Stimulated activated naive B cell treated with anti-CD40 and anti-IgM and Interleukin-4, amounts not matched to agents 10 μg/mL and 1 μg/mL and 100 μg/mL, for 72 hours (primary cell): ENCODE measurements at regions not wholly inside any gene's neighbourhood (a gene's known extent, or its start where the extent isn't known, plus 50 kb on each side); places are given as distances from the start of the nearest gene placed in this dataset.
"Not testable (repeated sequence)": the region's sequence is repeated elsewhere in the genome, so short reads cannot be mapped to it uniquely, and the experiment has no call there.

Experiments used
- ATAC-seq, 2 donors: fragments of 150-1000 bp; cut with Tn5 transposase; replicated peaks; 2 replicates each; pipeline ENCODE4 v1.10.0; 2021; ENCODE audit warnings: moderate library complexity in 1 of 2
- DNase-seq: peaks from one replicate; pipeline ENCODE4 v3.0.0; 2021
- H3K27ac Mint-ChIP-seq: one replicate; pipeline ENCODE4 v1.8.0; 2022; ENCODE audit warnings: mild to moderate bottlenecking, mixed read lengths
- H3K27me3 Mint-ChIP-seq, 2 donors: one replicate each; pipeline ENCODE4 v1.8.0; 2022; ENCODE audit warnings: mixed read lengths in 2 of 2
- H3K36me3 Mint-ChIP-seq, 2 donors: one replicate each; pipeline ENCODE4 v1.8.0; 2022; ENCODE audit warnings: mixed read lengths in 2 of 2, mild to moderate bottlenecking in 1 of 2
- H3K4me1 Mint-ChIP-seq, 2 donors: one replicate each; pipeline ENCODE4 v1.8.0; 2022; ENCODE audit warnings: mixed read lengths in 2 of 2, mild to moderate bottlenecking in 1 of 2
- H3K4me3 Mint-ChIP-seq, 2 donors: one replicate each; pipeline ENCODE4 v1.8.0; 2022; ENCODE audit warnings: mild to moderate bottlenecking in 2 of 2, mixed read lengths in 2 of 2, moderate library complexity in 1 of 2
- H3K9me3 Mint-ChIP-seq, 2 donors: one replicate each; pipeline ENCODE4 v1.8.0; 2022; ENCODE audit warnings: mixed read lengths in 2 of 2, mild to moderate bottlenecking in 1 of 2

DNA sequence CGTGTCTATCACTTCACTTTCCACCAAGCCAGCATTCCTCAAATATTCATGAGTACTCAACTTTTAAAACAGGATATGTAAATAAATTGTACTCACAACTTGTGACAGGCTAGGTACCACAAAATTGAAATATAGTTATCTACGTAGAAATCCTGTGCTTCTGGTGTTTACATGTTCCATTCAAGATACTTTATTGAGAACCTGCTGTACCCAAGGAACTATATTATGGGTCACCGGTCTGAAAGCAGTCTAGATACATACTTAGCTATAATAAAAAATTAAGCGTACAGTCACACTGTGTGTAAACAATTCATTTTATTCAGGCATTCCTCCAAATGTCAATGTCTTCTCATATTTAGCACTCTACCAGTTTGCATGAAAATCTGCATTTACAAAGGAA lies 482.2 kb upstream of the SOX9 start:
- Mint-ChIP-seq H3K4me1 (no peaks in the 10 kb centered on the region), H3K9me3 (peaks cover 0 to 4% of the 10 kb centered on the region in 2 donors), H3K36me3 (no peaks in the 10 kb centered on the region), H3K27ac (no peak overlapping the region), H3K27me3 (no peaks in the 10 kb centered on the region), H3K4me3 (no peak overlapping the region)
- ATAC-seq (no peak), DNase-seq (no peak)

DNA sequence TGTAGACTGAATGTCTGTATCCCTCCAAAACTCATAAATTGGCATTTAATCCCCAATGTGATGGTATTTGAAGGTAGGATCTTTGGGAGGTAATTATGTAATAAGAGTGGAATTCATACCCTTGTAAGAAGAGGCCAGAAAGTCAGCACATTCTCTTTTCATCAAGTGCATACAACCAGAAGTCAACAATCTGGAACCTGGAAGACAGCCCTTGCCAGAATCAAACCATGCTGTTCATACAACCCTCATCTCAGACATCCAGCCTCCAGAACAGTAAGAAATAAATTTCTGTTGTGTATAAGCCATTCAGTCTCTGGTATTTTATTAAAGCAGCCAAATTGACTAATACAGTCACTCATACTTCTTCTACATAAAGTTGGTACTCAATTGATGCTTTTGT lies 481.0 kb upstream of the SOX9 start:
- Mint-ChIP-seq H3K27me3 (no peaks in the 10 kb centered on the region), H3K4me3 (no peak overlapping the region), H3K9me3 (peaks cover 6% of the 10 kb centered on the region in 2 donors), H3K36me3 (no peaks in the 10 kb centered on the region), H3K4me1 (no peaks in the 10 kb centered on the region), H3K27ac (no peak overlapping the region)
- DNase-seq: no peak
- no peak for ATAC-seq

DNA sequence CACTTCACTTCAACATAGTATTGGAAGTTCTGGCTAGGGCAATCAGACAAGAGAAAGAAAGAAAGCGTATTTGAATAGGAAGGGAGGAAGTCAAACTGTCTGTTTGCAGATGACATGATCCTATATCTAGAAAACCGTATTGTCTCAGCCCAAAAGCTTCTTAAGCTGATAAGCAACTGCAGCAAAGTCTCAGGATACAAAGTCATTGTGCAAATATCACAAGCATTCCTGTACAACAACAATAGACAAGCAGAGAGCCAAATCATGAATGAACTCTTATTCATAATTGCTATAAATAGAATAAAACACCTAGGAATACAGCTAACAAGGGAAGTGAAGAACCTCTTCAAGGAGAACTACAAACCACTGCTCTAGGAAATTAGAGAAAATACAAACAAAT lies 473.9 kb upstream of the SOX9 start:
- not testable (repeated sequence) for DNase-seq, H3K27ac Mint-ChIP-seq, H3K27me3 Mint-ChIP-seq, H3K36me3 Mint-ChIP-seq, ATAC-seq, H3K4me3 Mint-ChIP-seq, H3K4me1 Mint-ChIP-seq
- peaks cover 12 to 13% of the 10 kb centered on the region in 2 donors for H3K9me3 Mint-ChIP-seq

DNA sequence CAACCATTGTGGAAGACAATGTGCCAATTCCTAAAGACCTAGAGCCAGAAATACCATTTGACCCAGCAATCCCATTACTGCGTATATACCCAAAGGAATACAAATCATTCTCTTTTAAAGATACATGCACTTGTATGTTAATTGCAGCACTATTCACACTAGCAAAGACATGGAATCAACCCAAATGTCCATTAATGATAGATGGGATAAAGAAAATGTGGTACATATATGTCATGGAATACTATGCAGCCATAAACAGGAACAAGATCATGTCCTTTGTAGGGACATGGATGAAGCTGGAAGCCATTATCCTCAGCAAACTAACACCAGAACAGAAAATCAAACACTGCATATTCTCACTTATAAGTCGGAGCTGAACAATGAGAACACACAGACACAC lies 472.5 kb upstream of the SOX9 start:
- H3K27me3 Mint-ChIP-seq, DNase-seq, H3K36me3 Mint-ChIP-seq, H3K27ac Mint-ChIP-seq, H3K4me3 Mint-ChIP-seq, H3K4me1 Mint-ChIP-seq, ATAC-seq: not testable (repeated sequence)
- H3K9me3 Mint-ChIP-seq: peaks cover 11 to 12% of the 10 kb centered on the region in 2 donors

DNA sequence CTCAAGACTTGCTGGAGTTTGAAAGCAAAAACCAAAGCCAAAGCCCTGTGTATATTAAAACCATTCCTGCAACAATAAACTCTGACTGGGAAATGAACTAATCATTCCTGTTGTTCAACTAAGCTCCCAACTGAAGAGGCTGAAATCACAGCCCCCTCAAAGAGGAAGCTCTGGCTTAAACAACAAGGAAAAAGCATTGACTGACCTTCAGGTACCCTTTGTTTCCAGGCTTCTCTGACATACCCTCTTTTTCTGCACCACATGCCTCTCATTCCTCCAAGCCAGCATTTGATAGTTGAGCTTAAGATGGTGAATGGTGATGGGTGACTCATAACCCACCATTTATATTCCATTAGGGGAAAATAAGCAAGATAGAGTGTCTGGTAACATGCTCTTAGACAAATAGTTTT lies 470.9 kb upstream of the SOX9 start:
- Mint-ChIP-seq H3K27ac (no peak overlapping the region), H3K4me1 (no peaks in the 10 kb centered on the region), H3K4me3 (no peak overlapping the region), H3K27me3 (no peaks in the 10 kb centered on the region), H3K9me3 (peaks cover 5 to 10% of the 10 kb centered on the region in 2 donors), H3K36me3 (no peaks in the 10 kb centered on the region)
- ATAC-seq (no peak), DNase-seq (no peak)

DNA sequence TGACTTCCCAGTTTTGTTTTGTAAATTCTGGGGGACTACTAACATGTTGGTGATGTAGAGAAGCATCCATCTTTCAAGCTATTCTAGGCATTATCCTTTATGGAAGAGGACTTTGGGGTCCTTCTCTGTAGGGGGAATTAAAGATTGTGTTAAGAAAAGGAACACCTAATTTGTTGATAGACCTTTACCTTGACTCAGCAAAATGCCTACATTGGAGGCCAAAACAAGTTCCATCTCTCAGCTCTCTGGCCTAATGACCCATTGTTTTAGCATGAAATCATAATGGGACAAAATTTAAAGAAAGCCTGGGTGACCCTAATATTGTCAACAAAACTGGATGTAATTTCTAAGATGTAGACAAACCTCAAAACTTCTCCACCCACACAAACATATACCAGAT lies 465.3 kb upstream of the SOX9 start:
- Mint-ChIP-seq H3K9me3 (peaks cover 8 to 13% of the 10 kb centered on the region in 2 donors), H3K4me1 (no peaks in the 10 kb centered on the region), H3K4me3 (no peak overlapping the region), H3K27ac (no peak overlapping the region), H3K36me3 (no peaks in the 10 kb centered on the region), H3K27me3 (no peaks in the 10 kb centered on the region)
- ATAC-seq (no peak), DNase-seq (no peak)

DNA sequence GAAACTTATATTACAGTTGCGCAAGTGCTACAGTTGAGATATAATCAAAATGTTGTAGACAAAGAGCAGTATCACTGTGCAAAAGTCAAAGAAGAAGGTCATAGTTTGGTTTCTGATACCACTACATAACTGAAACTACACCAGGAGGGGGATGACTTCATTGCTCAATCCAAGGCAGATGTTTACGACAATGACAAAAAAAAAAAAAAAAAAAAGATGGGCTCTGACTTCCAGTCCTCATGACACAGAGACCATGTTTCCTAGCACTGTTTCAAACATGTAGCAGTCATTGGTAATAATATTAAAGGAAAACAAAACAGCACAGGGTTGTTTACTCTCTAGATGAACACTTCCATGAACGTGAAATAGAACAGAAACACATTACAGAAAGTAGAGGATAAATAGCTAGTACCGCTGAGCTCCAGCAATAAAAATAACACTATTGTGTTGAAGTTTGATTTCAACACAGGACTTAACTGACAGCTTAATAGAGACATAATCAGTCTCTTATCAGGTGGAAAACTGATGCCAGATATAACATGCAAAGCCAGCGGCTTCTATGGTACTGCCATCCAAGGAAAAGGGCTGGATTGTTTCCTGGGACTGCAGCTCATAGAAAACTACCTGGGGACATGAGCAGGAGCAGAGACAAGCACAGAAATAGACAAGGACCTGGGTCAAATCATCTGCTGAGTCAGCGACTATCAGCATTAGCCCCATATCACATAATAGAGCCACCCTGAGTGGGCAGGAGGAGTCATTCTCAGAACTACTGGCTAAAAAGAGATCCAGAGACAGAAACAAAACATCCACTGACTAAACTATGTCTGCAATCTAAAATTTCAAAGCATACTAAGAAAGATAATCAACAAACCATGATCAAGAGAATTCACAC lies 463.6 kb upstream of the SOX9 start:
- Mint-ChIP-seq H3K36me3 (no peaks in the 10 kb centered on the region), H3K27ac (no peak overlapping the region), H3K27me3 (no peaks in the 10 kb centered on the region), H3K9me3 (peaks cover 8 to 13% of the 10 kb centered on the region in 2 donors), H3K4me3 (no peak overlapping the region), H3K4me1 (no peaks in the 10 kb centered on the region)
- DNase-seq: no peak
- ATAC-seq: no peak

DNA sequence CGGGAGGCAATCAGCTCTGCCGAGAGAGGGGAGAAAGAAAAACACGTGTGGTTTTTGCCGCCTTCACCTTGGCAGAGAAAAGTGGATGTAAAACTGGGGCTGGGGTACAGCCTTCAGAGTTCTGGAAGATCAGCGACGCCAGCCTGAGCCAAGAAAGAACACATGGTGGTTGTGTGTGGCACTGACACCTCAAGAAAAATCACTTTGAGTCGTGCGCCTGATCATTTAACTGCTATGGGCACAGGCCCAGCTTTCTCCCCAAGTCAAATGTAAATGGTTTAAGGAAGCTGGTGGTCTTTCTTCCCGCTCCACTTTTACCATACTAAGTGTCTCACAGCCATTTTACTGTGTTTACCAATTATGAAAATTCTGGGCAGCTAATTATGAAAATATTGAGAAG lies 461.8 kb upstream of the SOX9 start:
- no peak overlapping the region for H3K4me3 Mint-ChIP-seq
- no peak overlapping the region for H3K27ac Mint-ChIP-seq
- H3K4me1 Mint-ChIP-seq: no peaks in the 10 kb centered on the region
- no peak for ATAC-seq
- DNase-seq: no peak
- H3K9me3 Mint-ChIP-seq: peaks cover 8 to 13% of the 10 kb centered on the region in 2 donors
- H3K36me3 Mint-ChIP-seq: no peaks in the 10 kb centered on the region
- H3K27me3 Mint-ChIP-seq: no peaks in the 10 kb centered on the region

DNA sequence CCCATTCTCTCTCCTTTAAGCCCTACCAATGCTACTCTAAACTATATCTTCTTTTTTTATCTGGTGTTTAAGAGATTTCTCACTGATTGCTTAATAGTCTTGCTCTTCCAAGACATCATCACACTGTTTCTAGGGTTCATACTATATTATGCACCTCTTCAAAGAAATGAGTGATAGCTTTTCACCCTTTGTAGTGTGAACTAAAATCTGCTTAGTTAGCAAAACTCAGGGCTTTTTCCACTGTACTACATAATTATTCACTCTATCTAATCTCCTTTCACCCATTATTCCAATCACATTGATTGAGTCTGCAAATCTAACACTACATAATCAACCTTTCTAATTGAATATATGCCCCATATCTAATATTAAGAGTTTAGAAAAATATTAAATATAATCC lies 456.0 kb upstream of the SOX9 start:
- no peaks in the 10 kb centered on the region for H3K4me1 Mint-ChIP-seq
- no peaks in the 10 kb centered on the region for H3K27me3 Mint-ChIP-seq
- ATAC-seq: no peak

DNA sequence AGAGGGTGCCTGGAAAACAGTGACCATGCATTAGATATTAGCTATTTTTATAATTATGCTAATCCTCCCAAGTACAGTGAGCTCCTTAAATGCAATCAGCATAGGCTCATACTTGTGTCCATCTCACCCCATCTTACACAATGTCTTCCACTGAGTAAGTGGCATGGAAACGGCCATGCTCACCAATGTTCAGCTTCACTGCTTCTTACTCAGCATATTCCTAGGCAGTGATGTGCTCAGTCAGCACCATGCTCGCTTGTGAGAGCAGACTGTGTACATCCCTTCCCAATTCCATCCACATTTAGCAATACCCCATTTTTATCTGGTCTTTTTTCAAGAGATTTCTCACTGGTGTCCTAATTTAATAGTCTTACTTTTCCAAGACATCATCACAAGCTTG lies 454.8 kb upstream of the SOX9 start:
- H3K9me3 Mint-ChIP-seq: peaks cover 4 to 6% of the 10 kb centered on the region in 2 donors
- H3K4me1 Mint-ChIP-seq: no peaks in the 10 kb centered on the region
- H3K4me3 Mint-ChIP-seq: no peak overlapping the region
- H3K36me3 Mint-ChIP-seq: no peaks in the 10 kb centered on the region
- H3K27me3 Mint-ChIP-seq: no peaks in the 10 kb centered on the region
- ATAC-seq (no peak), DNase-seq (no peak)
- no peak overlapping the region for H3K27ac Mint-ChIP-seq

More for the DNA sequence above, 456.0 kb upstream of the SOX9 start:
- no peak for DNase-seq
- Mint-ChIP-seq H3K4me3 (no peak overlapping the region), H3K9me3 (peaks cover 4 to 6% of the 10 kb centered on the region in 2 donors), H3K36me3 (no peaks in the 10 kb centered on the region), H3K27ac (no peak overlapping the region)

DNA sequence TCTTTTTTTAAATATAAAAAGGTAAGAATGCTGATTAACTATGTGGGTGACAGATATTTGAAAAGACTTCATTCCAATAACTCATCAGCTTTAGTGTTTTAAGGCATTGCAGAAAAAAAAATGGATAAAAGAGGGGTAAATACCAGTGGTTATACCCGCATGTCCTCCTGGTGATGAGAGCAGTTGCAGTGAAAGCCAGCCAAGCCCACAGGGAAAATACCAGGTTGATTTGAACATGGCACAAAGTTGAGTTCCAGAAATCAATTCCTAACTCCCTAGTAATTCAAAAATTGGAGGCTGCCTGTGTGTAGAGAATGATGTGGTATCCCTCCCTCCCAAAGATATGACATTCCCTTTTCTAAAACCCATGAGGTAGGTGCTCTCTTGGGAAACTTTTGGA lies 453.2 kb upstream of the SOX9 start:
- Mint-ChIP-seq H3K4me1 (no peaks in the 10 kb centered on the region), H3K36me3 (no peaks in the 10 kb centered on the region), H3K27me3 (no peaks in the 10 kb centered on the region), H3K27ac (no peak overlapping the region), H3K9me3 (peaks cover 6 to 7% of the 10 kb centered on the region in 2 donors), H3K4me3 (no peak overlapping the region)
- no peak for DNase-seq
- ATAC-seq: no peak

DNA sequence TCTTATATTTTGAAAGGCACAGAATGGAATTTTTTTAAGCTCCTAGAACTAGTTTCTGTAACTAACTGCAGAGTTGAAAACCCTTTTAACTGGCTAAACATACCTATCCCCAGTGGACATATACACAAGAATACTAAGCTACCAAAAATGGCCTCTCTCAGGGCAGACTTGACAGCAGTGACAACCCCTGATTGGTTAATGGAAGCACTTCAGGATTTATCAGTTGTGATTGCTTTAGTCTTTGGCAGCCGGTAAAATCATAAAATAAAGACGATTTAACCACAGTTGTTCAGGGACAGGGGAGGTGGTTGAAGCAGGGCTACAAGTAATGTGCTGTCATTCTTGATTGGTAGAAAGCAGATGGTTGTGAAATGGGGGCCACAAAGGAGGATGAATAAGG lies 452.0 kb upstream of the SOX9 start:
- ATAC-seq (no peak), DNase-seq (no peak)
- Mint-ChIP-seq H3K4me3 (no peak overlapping the region), H3K9me3 (peaks cover 6 to 7% of the 10 kb centered on the region in 2 donors), H3K27me3 (no peaks in the 10 kb centered on the region), H3K36me3 (no peaks in the 10 kb centered on the region), H3K4me1 (no peaks in the 10 kb centered on the region), H3K27ac (no peak overlapping the region)

DNA sequence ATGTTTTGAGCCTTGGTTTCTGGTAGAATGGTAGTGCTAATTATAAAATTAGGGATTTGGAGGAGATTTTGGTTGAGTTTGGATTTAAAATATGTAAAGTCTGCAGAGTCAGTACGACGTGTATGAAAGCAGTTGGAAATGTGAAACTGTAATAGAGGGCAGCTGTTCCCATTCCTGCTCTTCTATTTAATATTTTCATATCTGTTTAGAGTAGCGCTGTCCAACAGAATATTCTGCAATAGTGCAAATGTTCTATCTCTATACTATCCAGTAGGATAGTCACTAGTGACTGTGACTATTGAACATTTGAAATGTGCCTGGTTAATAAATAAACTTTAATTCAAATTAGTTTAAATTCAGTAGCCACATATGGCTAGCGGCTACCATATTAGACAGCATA lies 443.4 kb upstream of the SOX9 start:
- H3K9me3 Mint-ChIP-seq: peaks cover 0 to 3% of the 10 kb centered on the region in 2 donors
- H3K27me3 Mint-ChIP-seq: no peaks in the 10 kb centered on the region
- ATAC-seq (no peak), DNase-seq (no peak)
- no peak overlapping the region for H3K27ac Mint-ChIP-seq
- no peak overlapping the region for H3K4me3 Mint-ChIP-seq
- H3K4me1 Mint-ChIP-seq: no peaks in the 10 kb centered on the region
- no peaks in the 10 kb centered on the region for H3K36me3 Mint-ChIP-seq

DNA sequence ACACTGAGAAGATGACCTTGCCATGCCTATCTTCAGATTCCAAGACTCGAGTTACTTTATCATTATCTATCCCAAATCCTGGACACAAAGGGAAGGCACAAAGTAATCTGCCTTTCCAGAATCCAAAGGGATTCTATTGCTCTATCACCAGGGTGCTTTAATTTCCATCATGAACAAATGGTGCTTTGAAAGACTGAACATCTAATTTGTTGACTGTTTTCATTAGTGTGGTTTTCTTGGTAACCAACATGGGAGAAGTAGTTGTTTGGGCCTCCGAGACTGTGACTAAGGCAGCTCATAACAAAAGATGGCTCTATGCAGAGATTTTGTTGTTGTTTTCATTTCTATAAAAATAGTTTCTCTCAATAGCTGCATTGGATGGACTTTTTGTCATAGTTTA lies 441.0 kb upstream of the SOX9 start:
- H3K4me1 Mint-ChIP-seq: no peaks in the 10 kb centered on the region
- H3K27me3 Mint-ChIP-seq: no peaks in the 10 kb centered on the region
- no peaks in the 10 kb centered on the region for H3K36me3 Mint-ChIP-seq
- H3K9me3 Mint-ChIP-seq: peaks cover 0 to 4% of the 10 kb centered on the region in 2 donors
- DNase-seq (no peak), ATAC-seq (no peak)
- no peak overlapping the region for H3K4me3 Mint-ChIP-seq
- no peak overlapping the region for H3K27ac Mint-ChIP-seq

DNA sequence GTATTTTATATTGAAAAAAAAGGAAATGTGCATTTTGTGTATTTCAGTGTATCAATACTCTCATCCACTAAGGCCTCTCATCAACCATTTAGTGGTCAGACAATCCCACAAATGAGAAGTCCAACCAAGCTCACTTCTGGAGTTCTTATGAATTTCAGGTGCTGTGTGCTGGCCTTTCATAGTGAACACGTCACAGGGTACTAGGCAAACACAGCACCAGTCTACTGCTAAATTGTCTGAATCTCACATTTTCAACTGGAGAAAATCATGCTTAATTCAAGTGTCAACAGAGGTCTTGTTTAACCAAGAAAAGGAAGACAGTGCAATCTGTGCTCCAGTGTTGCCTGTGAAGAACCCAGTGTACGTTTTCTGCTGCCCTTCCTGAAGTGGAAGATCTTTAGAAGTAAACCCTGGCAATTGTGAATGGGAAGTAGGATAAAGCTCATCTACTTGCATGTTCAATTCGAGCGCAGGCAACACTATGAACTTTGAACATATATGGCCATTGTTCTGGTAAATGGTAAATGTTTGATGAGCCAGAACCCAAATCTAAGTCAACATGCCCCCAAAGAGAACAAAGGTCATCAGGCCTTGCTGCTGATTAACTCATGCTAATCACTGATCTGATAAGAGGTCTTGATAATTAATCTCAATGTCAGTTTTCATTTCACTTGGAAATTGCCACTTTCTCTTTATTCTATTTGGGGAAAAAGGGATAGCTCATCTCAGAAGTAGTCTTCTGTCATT lies 439.2 kb upstream of the SOX9 start:
- Mint-ChIP-seq H3K9me3 (peaks cover 0 to 2% of the 10 kb centered on the region in 2 donors), H3K4me1 (no peaks in the 10 kb centered on the region), H3K27me3 (no peaks in the 10 kb centered on the region), H3K36me3 (no peaks in the 10 kb centered on the region), H3K4me3 (no peak overlapping the region), H3K27ac (no peak overlapping the region)
- ATAC-seq (no peak), DNase-seq (no peak)
